Loucy (cell line): ENCODE measurements at regions not wholly inside any gene's neighbourhood (a gene's known extent, or its start where the extent isn't known, plus 50 kb on each side); places are given as distances from the start of the nearest gene placed in this dataset.

Experiments
- H2AFZ ChIP-seq: fragments of 200-600 bp; sonication (generic); 2 replicates; pipeline ENCODE4 v1.6.0; 2016; ENCODE audit warnings: antibody characterized with exemption, mild to moderate bottlenecking, low read length, moderate library complexity
- H3F3A ChIP-seq: fragments of 200-600 bp; 2 replicates; pipeline ENCODE4 v1.6.0; 2016; ENCODE audit warnings: antibody characterized with exemption, low read depth, mild to moderate bottlenecking
- H3K27me3 ChIP-seq: fragments of 200-600 bp; sonication (generic); 2 replicates; pipeline ENCODE4 v1.6.1; 2014; ENCODE audit warnings: low read length, mild to moderate bottlenecking; ENCODE audit not compliant: insufficient read depth, poor library complexity, severe bottlenecking
- H3K36me3 ChIP-seq: fragments of 200-600 bp; sonication (generic); 2 replicates; pipeline ENCODE4 v1.6.1; 2016; ENCODE audit warnings: low read length; ENCODE audit not compliant: insufficient read depth
- H3K4me1 ChIP-seq: fragments of 200-600 bp; sonication (generic); 2 replicates; pipeline ENCODE4 v1.5.1; 2014; ENCODE audit warnings: low read length, mild to moderate bottlenecking; ENCODE audit not compliant: insufficient read depth, poor library complexity, severe bottlenecking
- H3K4me2 ChIP-seq: fragments of 200-600 bp; sonication (generic); 2 replicates; pipeline ENCODE4 v1.6.0; 2014; ENCODE audit warnings: antibody characterized with exemption, low read length, low read depth, mild to moderate bottlenecking; ENCODE audit not compliant: poor library complexity, severe bottlenecking
- H3K4me3 ChIP-seq: fragments of 200-600 bp; sonication (generic); 2 replicates; pipeline ENCODE4 v1.5.1; 2014; ENCODE audit warnings: low read length, mild to moderate bottlenecking, mixed read lengths; ENCODE audit not compliant: poor library complexity, severe bottlenecking
- H3K79me2 ChIP-seq: fragments of 200-600 bp; sonication (generic); 2 replicates; pipeline ENCODE4 v1.6.1; 2014; ENCODE audit warnings: low read length; ENCODE audit not compliant: insufficient read depth
- H3K9ac ChIP-seq: fragments of 200-600 bp; sonication (generic); 2 replicates; pipeline ENCODE4 v1.6.0; 2014; ENCODE audit warnings: mild to moderate bottlenecking, low read depth, low read length, moderate library complexity; ENCODE audit not compliant: poor library complexity, severe bottlenecking
- H3K9me2 ChIP-seq: fragments of 200-600 bp; sonication (generic); replicated peaks from 2 replicates; pipeline ENCODE4 v1.6.1; 2016; ENCODE audit warnings: low read depth, low read length, mixed read lengths
- H3K9me3 ChIP-seq: fragments of 200-600 bp; sonication (generic); 2 replicates; pipeline ENCODE4 v1.6.1; 2014; ENCODE audit warnings: mild to moderate bottlenecking, antibody characterized with exemption, low read length, low read depth; ENCODE audit not compliant: insufficient read depth
- H4K20me1 ChIP-seq: fragments of 200-600 bp; sonication (generic); 2 replicates; pipeline ENCODE4 v1.6.0; 2014; ENCODE audit warnings: antibody characterized with exemption, low read length, mild to moderate bottlenecking; ENCODE audit not compliant: insufficient read depth, poor library complexity, severe bottlenecking
- CTCF ChIP-seq: fragments of 200-600 bp; sonication (generic); conservative IDR thresholded peaks from 2 replicates; pipeline ENCODE4 v1.5.1; 2014; ENCODE audit warnings: mild to moderate bottlenecking, antibody characterized with exemption, low read length
- EZH2phosphoT487 ChIP-seq: fragments of 200-600 bp; IDR thresholded peaks from 2 replicates; pipeline ENCODE4 v1.6.1; 2018; ENCODE audit warnings: antibody characterized with exemption, mild to moderate bottlenecking, moderate library complexity, borderline replicate concordance

- Histone ChIP-seq H3K9me3 (no peaks in the 10 kb centered on the region), H3K9me2 (no peaks in the 10 kb centered on the region), H3K4me2 (no peak overlapping the region), H4K20me1 (no peaks in the 10 kb centered on the region), H3K9ac (no peak overlapping the region), H3K79me2 (no peaks in the 10 kb centered on the region), H3F3A (no peaks in the 10 kb centered on the region), H3K27me3 (no peaks in the 10 kb centered on the region), H2AFZ (no peak overlapping the region), H3K4me1 (no peaks in the 10 kb centered on the region), H3K36me3 (no peaks in the 10 kb centered on the region), H3K4me3 (no peak overlapping the region)
- no peak for TF ChIP-seq CTCF
- TF ChIP-seq EZH2phosphoT487: no peak
Observed at GRCh38 chr1:81738875-81739274, 61.9 kb upstream of the ADGRL2 start.

DNA sequence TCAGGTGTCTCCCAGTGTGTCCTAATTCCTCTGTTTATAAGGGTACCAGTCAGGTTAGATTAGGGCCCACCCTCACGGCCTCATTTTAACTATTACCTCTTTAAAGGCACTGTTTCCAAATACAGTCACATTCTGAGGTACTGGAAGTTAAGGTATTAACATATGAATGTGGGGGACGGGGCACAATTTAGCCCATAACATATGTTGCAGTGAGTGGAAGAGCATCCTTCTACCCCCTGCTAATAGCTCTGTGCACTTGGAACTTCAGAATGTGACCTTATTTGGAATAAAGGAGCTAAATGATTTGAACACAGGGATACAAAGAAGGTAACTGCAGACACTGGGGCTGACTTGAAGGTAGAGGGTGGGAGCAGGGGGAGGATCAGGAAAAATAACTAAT is 67.3 kb upstream of the ADGRL2 start:
- Histone ChIP-seq H3K79me2 (no peaks in the 10 kb centered on the region), H3K4me1 (no peaks in the 10 kb centered on the region), H3K27me3 (no peaks in the 10 kb centered on the region), H3K4me3 (no peak overlapping the region), H3K9me2 (no peaks in the 10 kb centered on the region), H3K36me3 (no peaks in the 10 kb centered on the region), H3K9ac (no peak overlapping the region), H2AFZ (no peak overlapping the region), H4K20me1 (no peaks in the 10 kb centered on the region), H3K4me2 (no peak overlapping the region), H3K9me3 (no peaks in the 10 kb centered on the region), H3F3A (no peaks in the 10 kb centered on the region)
- TF ChIP-seq CTCF (no peak), EZH2phosphoT487 (no peak)

GRCh38 chr1:81731989-81732388 is 68.7 kb upstream of the ADGRL2 start:
- H3K4me1 ChIP-seq: no peaks in the 10 kb centered on the region
- H3K4me3 ChIP-seq: no peak overlapping the region
- H2AFZ ChIP-seq: no peak overlapping the region
- no peaks in the 10 kb centered on the region for H4K20me1 ChIP-seq
- no peak overlapping the region for H3K9ac ChIP-seq
- H3F3A ChIP-seq: no peaks in the 10 kb centered on the region
- no peak for TF ChIP-seq CTCF
- TF ChIP-seq EZH2phosphoT487: no peak
- H3K79me2 ChIP-seq: no peaks in the 10 kb centered on the region
- no peaks in the 10 kb centered on the region for H3K36me3 ChIP-seq
- H3K9me3 ChIP-seq: no peaks in the 10 kb centered on the region
- H3K4me2 ChIP-seq: no peak overlapping the region
- no peaks in the 10 kb centered on the region for H3K27me3 ChIP-seq
- H3K9me2 ChIP-seq: no peaks in the 10 kb centered on the region
